NB4 (cell line): ENCODE measurements at regions not wholly inside any gene's neighbourhood (a gene's known extent, or its start where the extent isn't known, plus 50 kb on each side); places are given as distances from the start of the nearest gene placed in this dataset.

ENCODE experiments used
- POLR2A ChIP-seq: IDR thresholded peaks from 2 replicates; pipeline ENCODE4 v1.6.1; 2011; ENCODE audit warnings: mild to moderate bottlenecking; ENCODE audit not compliant: insufficient read length; ENCODE audit errors: extremely low read depth
- TF ChIP-seq, protein P1 (sequence below): IDR thresholded peaks from one replicate; pipeline ENCODE4 v1.5.1; 2012; ENCODE audit warnings: low read depth, low read length

DNA sequence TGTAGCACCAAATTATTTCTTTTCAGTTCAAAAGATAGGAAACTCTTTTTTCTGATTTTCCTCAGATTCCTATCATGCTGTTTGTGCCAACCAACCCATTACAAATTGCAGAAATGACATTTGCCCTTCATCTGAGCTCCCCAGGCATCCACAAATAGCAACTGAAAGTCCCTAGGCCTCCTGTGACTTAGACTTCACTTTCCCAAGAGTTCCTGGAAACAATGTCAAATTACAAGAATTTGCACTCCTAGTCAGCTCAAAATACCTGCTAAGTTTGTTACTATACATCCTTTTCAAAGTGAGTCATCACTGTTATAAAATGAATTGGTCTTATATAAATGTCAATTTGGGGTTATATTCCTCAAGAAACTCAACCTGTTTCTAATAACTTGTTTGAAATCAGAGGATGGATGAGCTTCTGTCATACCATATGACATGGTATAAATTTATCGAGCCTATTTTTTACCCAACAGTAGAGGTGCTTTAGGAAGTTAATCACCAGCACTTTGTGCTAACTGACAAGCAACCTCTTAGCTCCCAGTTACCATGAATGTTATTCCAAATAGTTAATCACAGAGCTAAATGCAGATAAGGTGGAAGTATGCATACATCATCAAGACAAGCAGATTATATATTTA is 256.5 kb downstream of the HACE1 start:
- TF ChIP-seq, protein P1, sequence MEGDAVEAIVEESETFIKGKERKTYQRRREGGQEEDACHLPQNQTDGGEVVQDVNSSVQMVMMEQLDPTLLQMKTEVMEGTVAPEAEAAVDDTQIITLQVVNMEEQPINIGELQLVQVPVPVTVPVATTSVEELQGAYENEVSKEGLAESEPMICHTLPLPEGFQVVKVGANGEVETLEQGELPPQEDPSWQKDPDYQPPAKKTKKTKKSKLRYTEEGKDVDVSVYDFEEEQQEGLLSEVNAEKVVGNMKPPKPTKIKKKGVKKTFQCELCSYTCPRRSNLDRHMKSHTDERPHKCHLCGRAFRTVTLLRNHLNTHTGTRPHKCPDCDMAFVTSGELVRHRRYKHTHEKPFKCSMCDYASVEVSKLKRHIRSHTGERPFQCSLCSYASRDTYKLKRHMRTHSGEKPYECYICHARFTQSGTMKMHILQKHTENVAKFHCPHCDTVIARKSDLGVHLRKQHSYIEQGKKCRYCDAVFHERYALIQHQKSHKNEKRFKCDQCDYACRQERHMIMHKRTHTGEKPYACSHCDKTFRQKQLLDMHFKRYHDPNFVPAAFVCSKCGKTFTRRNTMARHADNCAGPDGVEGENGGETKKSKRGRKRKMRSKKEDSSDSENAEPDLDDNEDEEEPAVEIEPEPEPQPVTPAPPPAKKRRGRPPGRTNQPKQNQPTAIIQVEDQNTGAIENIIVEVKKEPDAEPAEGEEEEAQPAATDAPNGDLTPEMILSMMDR = no peak
- TF ChIP-seq POLR2A = no peak
